ENCODE measurements at regions not wholly inside any gene's neighbourhood (a gene's known extent, or its start where the extent isn't known, plus 50 kb on each side); places are given as distances from the start of the nearest gene placed in this dataset.

DNA sequence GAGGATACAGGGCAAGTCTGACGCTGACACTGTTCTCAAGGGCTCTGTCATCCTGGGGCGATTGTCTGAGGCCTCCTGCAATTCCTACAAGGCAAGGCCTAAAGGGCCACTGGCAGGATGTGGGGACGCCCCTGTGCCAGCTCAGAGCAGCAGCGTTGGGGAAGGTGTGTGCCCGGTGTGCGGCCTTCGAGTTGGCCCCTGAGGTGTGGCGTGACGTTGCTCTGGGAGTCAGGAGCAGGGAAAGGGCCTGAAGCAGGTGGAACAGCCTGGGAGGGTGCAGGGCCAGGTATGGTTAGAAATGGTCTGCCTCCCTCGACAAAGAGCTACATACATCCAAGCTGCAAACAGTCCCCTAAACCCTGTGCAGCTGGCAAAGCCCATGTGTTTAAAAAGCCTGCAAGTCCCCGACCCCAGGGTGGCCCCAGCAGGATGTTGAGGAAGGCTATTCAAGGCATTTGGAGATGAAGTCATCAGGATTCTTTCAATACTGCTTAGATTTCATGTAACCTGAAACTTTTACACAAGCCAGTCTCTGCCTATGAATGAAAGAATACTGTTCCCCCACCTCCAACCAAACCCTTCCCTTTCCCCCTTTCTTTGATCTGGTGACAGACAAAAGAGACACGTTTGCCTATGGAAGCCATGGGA lies 142.5 kb upstream of the TNS3 start:
- DNase-seq, result no peak

DNA sequence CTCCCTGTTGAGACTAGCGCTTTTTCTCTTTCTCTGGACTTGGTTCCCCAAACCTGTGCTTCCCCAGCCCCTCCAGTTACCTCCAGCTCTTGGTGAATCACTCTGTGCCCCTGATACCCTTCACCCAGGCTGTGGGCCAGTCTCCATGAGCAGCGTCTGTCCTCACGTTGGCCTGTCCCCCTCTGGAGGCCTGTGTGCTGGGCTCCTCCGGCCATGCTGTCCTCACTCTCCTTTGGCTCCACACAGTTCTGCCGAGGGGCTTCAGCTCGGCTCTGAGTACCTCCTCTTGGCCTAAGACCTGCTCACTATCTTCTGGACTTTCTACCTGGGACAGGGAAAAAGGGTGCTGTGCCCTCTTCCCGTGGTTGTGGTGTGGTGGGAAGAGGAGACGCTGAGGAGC lies 140.2 kb upstream of the TNS3 start:
- DNase-seq, result no peak

DNA sequence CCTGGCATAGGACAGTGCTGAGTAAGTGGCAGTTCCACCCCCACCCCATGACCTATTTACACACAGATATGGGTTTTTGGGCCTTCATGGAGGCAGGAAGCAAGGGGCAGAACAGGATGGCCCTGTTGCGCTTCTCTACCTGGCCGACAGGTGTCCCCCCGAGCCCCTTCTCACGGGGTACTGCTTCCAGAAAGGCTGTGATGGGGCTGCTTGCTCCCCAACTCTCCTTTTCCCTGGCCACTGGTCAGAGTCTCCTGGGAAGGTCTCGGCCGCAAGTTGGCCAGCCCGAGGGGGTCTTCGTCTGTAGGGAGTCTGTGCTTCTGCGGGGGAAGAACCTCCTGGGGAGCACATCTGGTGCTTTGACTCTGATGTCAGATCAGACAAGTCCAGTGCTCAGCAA lies 139.8 kb upstream of the TNS3 start:
- DNase-seq, result no peak

DNA sequence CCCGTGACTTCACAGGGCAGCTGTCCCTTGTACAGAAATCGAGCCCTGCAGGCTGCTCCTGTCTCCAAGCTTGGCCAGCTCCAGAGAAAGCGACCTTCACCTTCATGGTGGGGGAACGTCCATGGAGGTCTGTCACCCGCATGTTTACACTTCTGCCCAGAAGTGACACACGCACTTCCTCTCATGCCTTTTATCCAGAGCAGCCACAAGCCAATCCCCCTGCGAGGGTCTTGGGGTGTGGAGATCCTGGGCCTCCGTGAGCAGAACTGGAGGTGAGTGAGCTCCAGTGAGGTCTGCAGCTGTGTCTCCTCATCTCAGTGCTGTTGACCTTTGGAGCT lies 139.0 kb upstream of the TNS3 start:
- no peak for DNase-seq

DNA sequence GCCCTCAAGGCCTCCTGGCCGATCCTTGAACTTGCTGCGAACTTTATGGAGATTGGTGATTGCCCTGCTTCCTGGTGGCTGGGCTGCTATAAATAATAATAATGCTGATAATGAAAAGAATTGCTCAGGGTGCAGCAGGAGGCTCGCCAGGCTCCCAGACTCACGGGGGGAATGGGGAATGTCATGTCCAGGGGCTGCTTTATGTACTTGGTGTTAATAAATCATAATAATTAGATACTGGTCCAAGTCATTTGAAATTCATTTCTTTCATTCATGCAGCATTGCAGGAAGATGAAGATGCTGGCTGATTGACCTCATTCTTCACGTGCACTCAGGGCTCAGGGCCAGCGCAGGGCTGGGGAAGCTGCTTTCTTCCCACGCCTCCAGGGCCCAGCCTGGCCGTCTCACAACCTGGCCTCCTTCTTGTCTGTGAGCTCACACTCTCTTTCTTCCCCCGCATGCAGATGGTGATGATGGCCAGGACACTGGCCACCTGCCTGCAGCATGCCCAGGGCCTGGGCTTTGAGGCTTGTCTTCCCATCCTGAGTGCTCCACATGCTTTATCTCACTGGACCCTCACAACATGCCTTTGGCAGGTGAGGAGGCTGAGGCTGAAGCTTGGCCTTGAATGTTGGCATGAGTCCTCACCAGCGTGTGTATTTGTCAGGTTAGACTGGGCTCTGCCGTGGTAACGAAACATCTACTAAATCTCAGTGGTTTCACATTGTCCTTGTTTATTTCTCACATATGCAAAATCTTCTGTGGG lies 138.4 kb upstream of the TNS3 start:
- DNase-seq, result no peak

DNA sequence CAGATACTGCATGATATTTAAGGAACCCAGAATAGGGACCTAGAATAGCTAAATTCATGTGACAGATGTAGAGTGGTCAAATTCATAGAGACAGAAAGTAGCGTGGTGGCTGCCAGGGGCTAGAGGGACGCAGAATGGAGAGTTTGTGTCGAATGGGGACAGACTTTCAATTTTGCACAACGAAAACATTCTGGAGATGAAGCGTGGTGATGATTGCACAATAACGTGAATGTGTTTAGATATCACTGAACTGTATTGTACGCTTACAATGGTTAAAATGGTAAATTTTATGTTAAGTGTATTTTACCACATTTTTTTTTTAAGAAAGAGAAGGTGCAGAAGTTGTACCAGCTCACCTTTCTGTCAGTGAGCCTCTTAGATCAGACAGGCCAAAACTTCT lies 137.8 kb upstream of the TNS3 start:
- DNase-seq, result no peak

DNA sequence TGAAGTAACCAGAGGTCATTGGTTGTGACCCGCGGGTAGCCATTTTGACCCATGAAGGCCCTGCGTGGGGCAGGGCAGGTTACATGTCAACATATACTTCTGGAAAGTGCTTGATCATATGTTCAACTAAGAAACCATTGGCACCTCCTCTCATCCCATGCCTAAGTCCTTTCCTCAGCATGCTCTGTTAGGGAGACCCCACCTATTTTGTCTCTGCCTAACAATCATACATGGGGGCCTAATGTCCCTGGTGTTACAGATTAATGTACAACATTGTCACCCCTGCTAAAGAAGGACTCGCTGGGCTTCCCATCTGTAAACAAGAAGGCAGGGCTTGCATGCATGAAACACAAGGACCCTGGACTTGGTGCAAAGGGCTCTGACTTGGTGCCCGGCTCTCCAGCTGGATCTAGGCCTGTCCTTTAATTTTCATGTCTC lies 133.7 kb upstream of the TNS3 start:
- no peak for DNase-seq

DNA sequence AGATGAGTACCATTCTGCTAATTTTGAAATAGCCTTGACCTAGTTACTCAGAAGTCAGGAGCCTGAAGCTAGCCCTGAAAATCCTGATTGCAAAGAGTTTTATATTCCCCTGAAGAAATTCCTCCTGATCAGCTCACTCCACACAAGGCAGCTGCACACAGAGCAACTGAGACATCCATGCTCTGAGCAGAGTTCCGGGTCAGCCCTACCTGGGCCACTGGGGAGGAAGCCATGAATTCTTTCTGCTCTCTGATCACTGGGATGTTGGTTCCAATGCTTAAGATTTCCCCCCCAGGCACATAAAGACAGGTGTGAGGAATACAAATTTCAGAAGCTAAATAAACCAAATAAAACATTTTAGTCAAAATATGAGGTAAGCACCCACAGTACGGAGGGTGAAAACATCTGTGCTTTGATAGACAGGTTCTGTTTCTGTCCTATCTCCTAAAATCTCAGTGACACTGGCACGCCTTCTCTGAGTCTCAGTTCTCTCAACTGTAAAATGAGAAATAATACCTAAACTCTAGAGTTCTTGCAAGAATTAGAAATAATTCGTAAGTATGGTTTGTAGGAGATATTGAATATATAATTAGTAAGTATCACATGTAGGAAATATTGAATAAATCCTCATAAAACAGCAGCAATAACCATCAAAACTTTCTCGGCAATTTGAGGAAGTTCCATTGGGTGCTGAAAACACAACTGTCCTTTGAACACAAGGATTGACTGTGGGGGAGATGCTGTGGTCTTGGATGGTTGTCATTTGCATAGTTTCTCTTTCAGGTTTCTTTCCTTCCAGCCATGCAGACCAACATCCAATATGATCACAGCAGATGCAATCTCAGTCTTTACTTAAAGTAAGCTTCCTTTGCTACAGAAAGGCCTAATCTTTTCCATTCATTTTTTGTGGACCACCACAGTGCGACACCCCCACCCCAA lies 133.0 kb upstream of the TNS3 start:
- no peak for DNase-seq

DNA sequence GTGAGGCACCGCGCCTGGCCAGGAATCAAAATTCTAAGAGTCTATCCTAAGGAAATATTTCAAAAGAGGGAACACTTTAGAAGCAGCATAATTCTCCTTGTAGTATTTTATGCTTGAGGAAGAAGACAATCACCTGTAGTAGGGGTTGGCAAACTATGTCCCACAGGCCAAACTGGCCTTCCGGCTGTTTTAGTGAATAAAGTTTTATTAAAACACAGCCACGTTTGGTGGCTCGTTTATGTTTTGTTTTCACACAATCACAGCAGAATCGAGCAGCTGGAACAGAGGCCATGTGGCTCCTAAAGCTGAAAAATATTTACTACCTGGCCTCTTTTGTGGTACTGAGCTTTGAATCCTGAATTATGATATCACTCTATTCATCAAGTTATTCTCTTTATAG lies 131.7 kb upstream of the TNS3 start:
- DNase-seq, result no peak

DNA sequence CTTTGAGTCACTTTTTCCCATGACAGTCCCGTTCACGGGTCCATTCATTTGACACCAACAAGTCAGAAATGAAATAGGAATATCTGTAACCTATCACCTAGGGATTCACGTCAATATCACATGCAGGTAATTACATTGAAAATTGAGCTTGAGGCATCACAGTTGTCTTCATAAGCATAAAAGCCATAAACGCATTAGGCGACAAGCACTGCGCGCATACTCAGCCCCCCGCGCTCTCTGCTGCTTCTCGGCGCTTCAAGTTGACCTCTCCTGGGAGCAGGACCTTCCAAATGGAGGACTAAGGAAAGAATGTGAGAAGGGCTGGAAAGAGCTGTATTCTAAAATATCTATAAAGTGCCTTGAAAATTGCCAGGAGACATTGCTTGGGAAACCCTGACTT lies 130.5 kb upstream of the TNS3 start:
- no peak for DNase-seq

DNA sequence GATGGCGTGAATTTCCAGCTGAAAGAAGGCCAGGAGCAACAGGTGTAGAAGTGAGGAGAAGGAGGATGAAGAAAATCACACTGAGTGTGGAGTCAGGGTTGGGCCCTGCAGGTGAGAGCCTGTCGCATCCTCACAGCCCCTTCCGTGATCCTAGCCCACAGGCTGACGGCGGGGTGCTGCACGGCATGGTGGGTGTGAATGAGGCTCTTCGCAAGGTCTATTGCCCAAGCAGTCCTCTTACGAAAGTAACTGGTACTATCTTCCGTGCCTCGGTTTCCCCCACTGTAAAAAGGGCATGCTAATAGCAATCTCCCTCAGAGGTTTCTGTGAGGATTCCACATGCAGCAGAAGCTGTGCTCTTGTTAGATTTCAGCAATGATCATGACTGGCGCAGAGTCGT lies 129.9 kb upstream of the TNS3 start:
- DNase-seq, result no peak

DNA sequence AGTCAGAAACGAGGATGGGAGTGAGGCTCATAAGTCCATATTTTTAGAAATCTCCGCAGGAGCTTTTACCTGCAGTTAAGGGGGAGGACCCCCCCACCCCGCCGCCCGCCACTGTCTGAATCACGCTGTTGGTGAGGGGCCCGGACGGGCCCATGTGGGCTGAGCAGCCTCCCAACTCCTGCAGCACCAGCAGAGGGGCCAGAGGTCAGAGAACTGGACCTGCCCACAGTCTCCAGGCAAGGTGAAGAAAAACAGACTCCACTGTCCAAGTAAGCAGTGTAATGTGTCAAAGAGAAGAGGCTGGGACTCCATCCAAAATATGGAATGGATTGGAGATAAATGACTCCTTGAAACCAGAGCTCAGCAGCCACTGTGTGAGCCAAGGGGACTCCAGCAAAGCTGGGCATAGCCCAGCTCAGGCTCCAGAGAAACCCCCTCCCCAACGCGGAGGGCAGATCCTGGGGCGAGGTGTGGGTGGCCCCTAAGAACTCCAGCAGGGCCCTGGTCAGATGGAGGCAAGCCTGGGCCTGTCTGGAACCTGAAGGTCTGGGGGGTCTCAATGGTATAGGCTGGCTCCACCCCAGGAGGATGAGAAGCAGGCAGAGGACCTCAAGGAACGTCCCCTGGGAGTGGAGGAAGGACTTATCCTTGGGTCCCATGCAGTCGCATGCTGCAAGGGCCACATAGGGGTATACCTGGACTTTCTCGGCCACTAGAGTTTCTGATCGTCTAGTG lies 128.5 kb upstream of the TNS3 start:
- no peak for DNase-seq

DNA sequence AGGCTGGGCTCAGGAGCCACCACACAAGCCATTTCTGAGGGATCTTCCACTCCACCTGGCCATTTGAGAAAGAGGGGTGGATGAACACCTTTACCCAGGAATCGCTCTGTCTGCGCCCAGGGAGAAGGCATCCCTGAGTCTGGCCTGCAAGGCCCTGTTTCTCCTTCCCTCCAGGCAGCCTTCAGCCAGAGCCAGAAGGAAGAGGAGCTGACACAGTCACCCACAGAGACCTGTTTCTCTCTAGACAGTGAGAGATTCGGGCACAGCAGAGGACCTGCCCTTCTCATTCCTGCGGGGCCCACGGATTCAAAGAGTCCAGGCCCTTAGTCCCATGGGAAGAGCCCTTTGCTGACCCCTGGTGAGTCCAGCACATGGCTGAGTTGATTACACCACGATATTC lies 127.5 kb upstream of the TNS3 start:
- no peak for DNase-seq

DNA sequence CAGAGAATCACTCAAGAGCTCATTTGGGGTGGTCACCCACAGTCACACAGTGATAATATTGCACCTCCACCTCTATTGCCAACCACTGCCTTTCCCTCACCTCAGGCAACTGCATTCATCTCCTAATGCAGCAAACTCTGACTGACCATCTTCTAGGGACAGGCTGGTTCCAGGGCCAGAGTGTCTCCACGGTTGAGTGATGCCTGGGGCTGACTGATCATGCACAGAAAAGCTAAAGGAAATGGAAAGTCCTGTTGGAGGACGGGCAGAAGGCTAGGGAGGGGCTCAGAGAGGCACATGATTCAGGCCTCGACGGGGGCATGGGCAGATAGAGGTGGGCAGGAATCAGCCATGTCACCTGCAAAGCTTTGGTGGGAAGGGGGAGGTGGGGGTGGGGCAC lies 127.1 kb upstream of the TNS3 start:
- DNase-seq, result no peak

DNA sequence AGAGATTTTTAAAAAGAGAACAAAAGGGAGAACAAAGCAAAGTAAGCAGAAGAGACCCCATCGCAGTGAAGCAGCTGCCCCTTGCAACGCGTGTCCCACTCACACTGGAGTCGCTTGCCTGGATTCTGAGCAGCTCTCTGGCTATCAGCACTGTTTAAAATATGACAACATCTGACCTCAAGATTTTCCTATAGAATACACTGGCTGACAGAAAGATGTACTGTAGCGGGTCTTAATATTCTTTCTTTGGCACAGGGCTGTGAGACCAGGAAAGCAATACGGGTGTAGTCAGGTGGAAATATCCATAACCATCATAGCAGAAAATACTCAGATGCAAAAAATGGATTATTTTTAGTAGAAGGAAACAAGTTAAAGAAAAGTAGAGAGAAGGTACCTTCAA lies 125.7 kb upstream of the TNS3 start:
- DNase-seq, result no peak

DNA sequence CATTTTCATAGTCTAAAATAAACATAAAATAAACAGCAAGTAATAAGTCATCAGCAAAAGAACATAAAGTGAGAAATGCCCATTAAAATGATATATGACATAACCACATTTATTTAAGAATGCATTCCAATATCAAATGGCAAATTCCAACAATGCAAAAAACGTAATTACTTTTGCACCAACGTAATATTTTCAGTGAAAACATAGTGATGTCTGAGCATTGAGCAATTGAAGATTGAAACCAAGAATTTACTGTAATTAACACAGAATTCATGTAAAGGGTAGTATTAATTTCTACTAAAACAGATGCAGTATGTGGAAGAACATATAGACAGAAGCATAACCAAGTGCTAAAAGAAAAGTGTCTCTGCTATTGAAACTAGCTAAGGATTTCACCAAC lies 123.0 kb upstream of the TNS3 start:
- DNase-seq, result no peak

DNA sequence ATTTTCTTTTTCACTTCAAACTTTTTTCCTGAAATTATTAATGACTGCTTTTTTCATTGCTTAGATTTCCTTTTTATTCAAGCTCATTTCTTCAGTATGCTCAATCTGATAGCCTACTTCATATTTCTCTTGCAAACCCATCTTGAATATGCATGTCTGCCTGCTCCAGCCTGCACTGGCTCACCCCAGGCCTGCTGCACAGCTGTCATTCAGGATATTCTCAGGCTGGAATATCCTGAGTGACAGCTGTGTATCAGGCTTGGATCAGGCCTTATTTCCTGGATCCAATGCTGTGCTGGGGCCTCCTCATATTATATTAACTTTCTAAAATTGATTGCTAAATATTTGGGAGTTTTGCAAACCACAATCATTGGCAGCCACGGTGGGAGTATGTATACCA lies 120.2 kb upstream of the TNS3 start:
- DNase-seq, result peak; percentile 22

DNA sequence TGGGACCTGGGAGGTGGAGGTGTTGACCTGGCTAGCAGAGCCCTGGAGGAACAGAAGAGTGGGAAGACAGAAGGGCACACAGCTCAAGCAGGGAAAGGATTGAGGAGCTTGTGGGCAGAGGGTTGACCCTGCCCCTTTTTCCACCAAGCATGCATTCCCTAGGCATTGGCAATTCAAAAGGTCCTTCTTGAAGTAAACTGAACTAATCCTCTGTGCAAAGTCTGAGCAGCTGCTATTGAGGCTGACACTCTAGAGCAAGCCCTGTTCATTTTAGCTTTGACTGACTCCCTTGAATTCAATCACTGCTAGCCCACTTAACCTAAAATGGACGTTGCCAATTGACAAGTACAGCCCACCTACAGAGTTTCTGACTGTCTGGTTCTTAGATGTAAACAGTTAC lies 116.5 kb upstream of the TNS3 start:
- no peak for DNase-seq

DNA sequence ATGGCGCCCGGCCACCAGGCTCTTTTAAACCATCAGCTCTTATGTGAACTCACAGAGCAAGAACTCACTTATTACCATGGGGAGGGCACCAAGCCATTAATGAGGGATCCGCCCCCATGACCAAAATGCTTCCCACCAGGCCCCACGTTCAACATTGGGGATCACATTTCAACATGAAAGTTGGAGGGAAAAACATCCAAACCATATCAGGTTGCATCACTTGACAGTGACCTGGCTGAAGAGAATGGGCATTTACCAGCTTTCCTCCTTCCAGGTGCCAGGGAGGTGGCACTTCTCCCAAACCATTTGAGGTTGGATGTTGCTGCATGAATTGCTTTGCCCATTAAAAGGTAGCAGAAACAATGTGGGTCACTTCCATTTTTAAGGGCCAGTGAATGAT lies 115.6 kb upstream of the TNS3 start:
- no peak for DNase-seq

DNA sequence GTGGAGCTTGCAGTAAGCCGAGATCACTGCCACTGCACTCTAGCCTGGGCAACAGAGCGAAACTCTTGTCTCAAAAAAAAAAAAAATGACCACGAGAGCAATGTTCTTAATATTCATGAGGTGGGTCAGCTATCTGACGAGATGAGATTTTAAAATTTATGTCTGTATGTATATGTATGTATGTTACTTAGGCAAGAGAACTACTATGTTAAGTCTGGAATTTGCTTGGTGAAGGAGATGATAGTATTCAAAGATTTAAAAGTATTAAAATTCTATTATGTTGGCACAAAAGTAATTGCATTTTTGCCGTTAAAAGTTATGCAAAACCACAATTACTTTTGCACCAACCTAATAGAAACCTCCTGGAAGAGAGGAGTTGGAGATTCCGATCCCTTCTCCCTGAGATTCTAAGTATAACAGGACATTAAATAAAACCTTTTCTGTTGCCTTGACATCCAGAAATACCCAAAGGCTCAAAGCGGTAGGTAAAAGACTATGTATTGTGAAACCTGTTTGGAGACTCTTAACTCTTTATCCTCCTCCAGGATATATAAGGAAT lies 114.3 kb upstream of the TNS3 start:
- DNase-seq, result no peak

DNA sequence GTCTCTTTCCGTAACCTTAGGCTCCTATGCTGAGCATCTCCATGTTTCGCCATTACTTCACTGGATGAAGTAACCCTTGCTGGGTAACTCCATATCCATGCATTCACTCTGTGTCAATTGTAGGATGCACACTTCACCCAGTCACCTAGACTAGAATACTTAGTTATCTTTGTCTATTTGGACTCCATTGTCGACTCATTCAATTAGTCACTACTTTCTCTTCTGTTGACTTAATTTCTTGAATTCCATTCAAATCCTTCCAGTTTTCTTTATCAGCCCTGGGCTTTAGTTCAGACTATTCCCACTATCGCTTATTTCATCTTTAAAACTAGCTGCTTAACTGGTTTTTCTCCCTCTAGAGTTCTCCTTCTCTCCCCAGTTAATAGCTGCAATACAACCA lies 111.3 kb upstream of the TNS3 start:
- no peak for DNase-seq

DNA sequence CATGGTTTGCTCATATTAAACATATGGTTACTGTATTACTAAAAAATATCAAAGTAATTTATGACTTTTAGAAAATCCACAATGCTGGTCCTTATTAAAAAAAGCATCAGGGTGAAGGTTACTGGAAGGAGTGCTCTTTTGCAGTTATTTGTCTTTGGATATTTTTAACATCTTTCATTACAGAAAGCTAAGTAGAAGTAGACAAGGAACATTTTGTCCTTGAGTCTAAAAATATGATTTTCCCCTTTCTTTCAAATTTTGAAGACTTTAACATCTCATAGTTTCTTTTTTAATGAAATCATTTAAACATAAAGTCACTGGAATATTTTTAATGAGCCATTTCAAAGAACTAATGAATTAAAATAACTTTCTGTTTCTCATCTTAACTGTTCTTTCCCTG lies 110.1 kb upstream of the TNS3 start:
- DNase-seq, result no peak

Measured in skin of body (tissue), 1 donor.